K562 (cell line): ENCODE measurements at regions not wholly inside any gene's neighbourhood (a gene's known extent, or its start where the extent isn't known, plus 50 kb on each side); places are given as distances from the start of the nearest gene placed in this dataset.

Experiments
- HMBOX1 ChIP-seq: sonication (generic); IDR thresholded peaks from 2 replicates; pipeline ENCODE4 v1.6.1; 2016
- JUND ChIP-seq, 2 experiments: IDR thresholded peaks; 2 replicates in 1 of 2; 3 replicates in 1 of 2; pipeline ENCODE4 v1.6.1; 2011; ENCODE audit warnings: borderline replicate concordance in 2 of 2, low read depth in 2 of 2, low read length in 2 of 2, improper control_type of control experiment in 1 of 2, missing biosample characterization in 1 of 2, missing genetic modification characterization in 1 of 2, missing genetic modification reagents in 1 of 2
- KDM2B ChIP-seq: fragments of 250-450 bp; sonication (Bioruptor Pico); IDR thresholded peaks from 2 replicates; pipeline ENCODE4 v1.8.0; 2021; ENCODE audit warnings: mild to moderate bottlenecking, moderate library complexity
- POLR2A ChIP-seq: fragments of 450-650 bp; conservative IDR thresholded peaks from 2 replicates; pipeline ENCODE4 v1.6.1; 2016
- ZNF146 ChIP-seq: IDR thresholded peaks from one replicate; pipeline ENCODE4 v1.6.1; 2018; ENCODE audit warnings: missing compliant biosample characterization; ENCODE audit not compliant: unreplicated experiment
- TF ChIP-seq, protein P1 (sequence below), 3 experiments: IDR thresholded peaks in 2 of 3; conservative IDR thresholded peaks in 1 of 3; 2 replicates each; pipeline ENCODE4 v1.5.1; 2011 to 2012; ENCODE audit warnings: low read length in 3 of 3, mild to moderate bottlenecking in 3 of 3, control low read depth in 2 of 3, improper control_type of control experiment in 1 of 3, inconsistent platforms in 1 of 3, low read depth in 1 of 3, mixed read lengths in 1 of 3, moderate library complexity in 1 of 3; ENCODE audit not compliant: insufficient read depth in 2 of 3

DNA sequence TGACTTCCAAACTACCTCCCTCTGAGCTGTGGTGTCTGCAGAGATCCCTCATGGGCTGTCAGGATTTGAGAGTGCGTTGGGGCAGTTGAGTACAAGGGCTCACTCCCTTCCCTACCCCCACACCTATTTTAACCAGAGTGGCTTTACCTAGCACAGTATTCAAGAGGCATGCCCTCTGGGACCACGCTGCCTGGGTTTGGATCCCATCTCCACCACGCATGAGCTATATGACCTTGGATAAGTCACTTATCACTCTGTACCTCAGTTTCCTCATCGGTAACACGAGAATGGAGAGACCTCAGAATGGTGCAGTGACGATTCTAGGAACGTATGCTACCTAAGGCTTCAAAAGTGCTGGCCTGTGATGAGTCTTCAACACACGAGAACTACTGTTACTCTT is 147.3 kb upstream of the WNT4 start:
- no peak for TF ChIP-seq JUND (IDR thresholded peaks at IDR 0.05; ENCODE audit: borderline replicate concordance, low read depth, low read length)
- no peak for TF ChIP-seq JUND (tag; IDR thresholded peaks at IDR 0.05; ENCODE audit: borderline replicate concordance, low read depth, low read length)
- TF ChIP-seq ZNF146 (CRISPR knock-in tag), result no peak
- TF ChIP-seq HMBOX1, result no peak
- no peak for TF ChIP-seq POLR2A
- no peak for TF ChIP-seq KDM2B (CRISPR knock-in tag)
- TF ChIP-seq, protein P1, sequence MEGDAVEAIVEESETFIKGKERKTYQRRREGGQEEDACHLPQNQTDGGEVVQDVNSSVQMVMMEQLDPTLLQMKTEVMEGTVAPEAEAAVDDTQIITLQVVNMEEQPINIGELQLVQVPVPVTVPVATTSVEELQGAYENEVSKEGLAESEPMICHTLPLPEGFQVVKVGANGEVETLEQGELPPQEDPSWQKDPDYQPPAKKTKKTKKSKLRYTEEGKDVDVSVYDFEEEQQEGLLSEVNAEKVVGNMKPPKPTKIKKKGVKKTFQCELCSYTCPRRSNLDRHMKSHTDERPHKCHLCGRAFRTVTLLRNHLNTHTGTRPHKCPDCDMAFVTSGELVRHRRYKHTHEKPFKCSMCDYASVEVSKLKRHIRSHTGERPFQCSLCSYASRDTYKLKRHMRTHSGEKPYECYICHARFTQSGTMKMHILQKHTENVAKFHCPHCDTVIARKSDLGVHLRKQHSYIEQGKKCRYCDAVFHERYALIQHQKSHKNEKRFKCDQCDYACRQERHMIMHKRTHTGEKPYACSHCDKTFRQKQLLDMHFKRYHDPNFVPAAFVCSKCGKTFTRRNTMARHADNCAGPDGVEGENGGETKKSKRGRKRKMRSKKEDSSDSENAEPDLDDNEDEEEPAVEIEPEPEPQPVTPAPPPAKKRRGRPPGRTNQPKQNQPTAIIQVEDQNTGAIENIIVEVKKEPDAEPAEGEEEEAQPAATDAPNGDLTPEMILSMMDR (IDR thresholded peaks at IDR 0.05 in 2 of 3, conservative IDR thresholded peaks at IDR 0.05 in 1 of 3; ENCODE audit: insufficient read depth in 2 of 3, low read depth in 1 of 3, low read length in 3 of 3), result no peak
